ENCODE measurements at regions not wholly inside any gene's neighbourhood (a gene's known extent, or its start where the extent isn't known, plus 50 kb on each side); places are given as distances from the start of the nearest gene placed in this dataset.
A peak's percentile ranks its signal among the peaks of the same experiment; 100 is the strongest.

DNA sequence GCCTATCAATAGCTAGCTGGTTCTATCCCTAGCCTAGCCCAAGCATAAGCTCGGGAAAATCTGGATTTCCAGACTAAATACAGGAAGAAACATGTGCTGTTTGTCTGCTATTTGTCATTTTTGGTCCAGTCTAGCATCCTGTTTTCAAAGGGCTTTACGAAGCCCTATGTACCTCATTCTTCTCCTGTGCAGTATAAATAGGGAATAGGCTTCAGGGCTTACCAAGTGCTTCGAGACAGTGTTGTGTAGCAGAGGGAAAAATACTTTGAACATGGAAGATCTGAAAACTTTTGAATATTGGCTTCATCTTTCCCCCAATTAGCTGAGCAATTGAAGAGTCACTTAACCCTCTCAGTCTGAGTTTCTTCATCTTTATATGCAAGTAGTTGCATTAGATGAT is 679.8 kb downstream of the TDRD15 start:
- TF ChIP-seq POLR2AphosphoS5 (IDR thresholded peaks at IDR 0.05; ENCODE audit: low read depth, low read length) (no peak), FOXP2 (optimal IDR thresholded peaks at IDR 0.05; ENCODE audit: borderline replicate concordance, extremely low read depth, extremely low read length, insufficient read depth) (no peak), SIN3A (IDR thresholded peaks at IDR 0.05; ENCODE audit: borderline replicate concordance, insufficient read depth, low read length) (no peak), TAF1 (IDR thresholded peaks at IDR 0.05; ENCODE audit: borderline replicate concordance, insufficient read depth, low read length) (no peak)
- TF ChIP-seq, protein P1, sequence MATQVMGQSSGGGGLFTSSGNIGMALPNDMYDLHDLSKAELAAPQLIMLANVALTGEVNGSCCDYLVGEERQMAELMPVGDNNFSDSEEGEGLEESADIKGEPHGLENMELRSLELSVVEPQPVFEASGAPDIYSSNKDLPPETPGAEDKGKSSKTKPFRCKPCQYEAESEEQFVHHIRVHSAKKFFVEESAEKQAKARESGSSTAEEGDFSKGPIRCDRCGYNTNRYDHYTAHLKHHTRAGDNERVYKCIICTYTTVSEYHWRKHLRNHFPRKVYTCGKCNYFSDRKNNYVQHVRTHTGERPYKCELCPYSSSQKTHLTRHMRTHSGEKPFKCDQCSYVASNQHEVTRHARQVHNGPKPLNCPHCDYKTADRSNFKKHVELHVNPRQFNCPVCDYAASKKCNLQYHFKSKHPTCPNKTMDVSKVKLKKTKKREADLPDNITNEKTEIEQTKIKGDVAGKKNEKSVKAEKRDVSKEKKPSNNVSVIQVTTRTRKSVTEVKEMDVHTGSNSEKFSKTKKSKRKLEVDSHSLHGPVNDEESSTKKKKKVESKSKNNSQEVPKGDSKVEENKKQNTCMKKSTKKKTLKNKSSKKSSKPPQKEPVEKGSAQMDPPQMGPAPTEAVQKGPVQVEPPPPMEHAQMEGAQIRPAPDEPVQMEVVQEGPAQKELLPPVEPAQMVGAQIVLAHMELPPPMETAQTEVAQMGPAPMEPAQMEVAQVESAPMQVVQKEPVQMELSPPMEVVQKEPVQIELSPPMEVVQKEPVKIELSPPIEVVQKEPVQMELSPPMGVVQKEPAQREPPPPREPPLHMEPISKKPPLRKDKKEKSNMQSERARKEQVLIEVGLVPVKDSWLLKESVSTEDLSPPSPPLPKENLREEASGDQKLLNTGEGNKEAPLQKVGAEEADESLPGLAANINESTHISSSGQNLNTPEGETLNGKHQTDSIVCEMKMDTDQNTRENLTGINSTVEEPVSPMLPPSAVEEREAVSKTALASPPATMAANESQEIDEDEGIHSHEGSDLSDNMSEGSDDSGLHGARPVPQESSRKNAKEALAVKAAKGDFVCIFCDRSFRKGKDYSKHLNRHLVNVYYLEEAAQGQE (IDR thresholded peaks at IDR 0.05; ENCODE audit: insufficient read depth in 1 of 2, low read depth in 2 of 2, low read length in 2 of 2): no peak

DNA sequence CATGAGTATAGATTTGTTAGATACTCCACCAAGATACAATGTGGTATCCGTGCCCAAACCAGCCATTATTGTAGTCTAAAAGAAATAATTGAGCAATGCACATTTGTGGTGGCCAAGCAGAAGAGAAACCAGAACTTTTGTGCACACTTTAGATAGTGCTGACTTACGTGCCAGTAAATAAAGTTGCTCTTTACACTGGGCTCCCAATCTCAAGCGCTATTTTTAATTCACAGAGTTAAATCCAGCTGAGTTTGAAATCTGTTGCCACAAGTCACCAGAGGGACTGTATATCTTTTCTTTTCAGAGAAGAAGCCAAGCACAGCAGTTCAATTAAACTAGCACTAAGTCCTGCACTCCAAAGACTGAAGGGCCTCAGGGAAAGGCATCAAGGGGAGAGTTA is 680.4 kb downstream of the TDRD15 start:
- TF ChIP-seq TAF1 (IDR thresholded peaks at IDR 0.05; ENCODE audit: borderline replicate concordance, insufficient read depth, low read length) (no peak), POLR2AphosphoS5 (IDR thresholded peaks at IDR 0.05; ENCODE audit: low read depth, low read length) (no peak), SIN3A (IDR thresholded peaks at IDR 0.05; ENCODE audit: borderline replicate concordance, insufficient read depth, low read length) (no peak), FOXP2 (optimal IDR thresholded peaks at IDR 0.05; ENCODE audit: borderline replicate concordance, extremely low read depth, extremely low read length, insufficient read depth) (no peak)
- TF ChIP-seq, protein P1 (IDR thresholded peaks at IDR 0.05; ENCODE audit: insufficient read depth in 1 of 2, low read depth in 2 of 2, low read length in 2 of 2): no peak

DNA sequence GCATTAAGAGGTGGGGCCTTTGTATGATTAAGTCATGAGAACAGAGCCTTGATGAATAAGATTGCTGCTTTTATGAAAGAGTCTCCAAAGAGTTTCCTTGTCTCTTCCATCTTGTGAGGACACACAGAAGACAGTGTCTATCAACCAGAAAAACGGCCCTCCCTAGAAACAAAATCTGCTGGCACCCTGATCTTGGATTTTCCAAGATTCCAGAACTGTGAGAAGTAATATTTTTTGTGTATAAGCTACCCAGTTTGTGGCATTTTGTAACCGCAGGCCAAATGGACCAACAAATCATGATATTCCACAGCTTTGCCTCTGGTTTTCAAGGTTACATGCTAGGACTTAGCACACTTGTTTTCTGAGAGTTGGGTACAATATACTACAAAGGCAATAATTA is 687.8 kb downstream of the TDRD15 start:
- TF ChIP-seq TAF1 (IDR thresholded peaks at IDR 0.05; ENCODE audit: borderline replicate concordance, insufficient read depth, low read length) (no peak), FOXP2 (optimal IDR thresholded peaks at IDR 0.05; ENCODE audit: borderline replicate concordance, extremely low read depth, extremely low read length, insufficient read depth) (no peak), POLR2AphosphoS5 (IDR thresholded peaks at IDR 0.05; ENCODE audit: low read depth, low read length) (no peak), SIN3A (IDR thresholded peaks at IDR 0.05; ENCODE audit: borderline replicate concordance, insufficient read depth, low read length) (no peak)
- TF ChIP-seq, protein P1 (IDR thresholded peaks at IDR 0.05; ENCODE audit: insufficient read depth in 1 of 2, low read depth in 2 of 2, low read length in 2 of 2): no peak

DNA sequence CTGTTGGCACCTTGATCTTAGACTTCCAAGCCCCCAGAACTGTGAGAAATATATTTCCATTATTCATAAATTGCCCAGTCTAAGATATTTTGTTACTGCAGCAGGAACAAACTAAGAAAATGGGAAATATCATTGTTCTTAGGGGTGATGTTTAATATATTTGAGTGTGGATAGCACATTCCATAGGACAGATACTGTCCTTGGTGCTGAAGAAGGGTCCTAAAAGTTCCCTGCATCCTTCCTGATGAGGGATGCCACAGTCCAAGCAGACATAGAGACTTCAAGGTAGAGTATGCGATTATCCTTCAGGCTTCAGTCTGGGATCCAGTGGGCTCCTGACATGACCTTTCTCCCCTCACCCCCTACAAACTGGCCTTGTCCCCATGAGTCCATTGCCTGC is 689.0 kb downstream of the TDRD15 start:
- TF ChIP-seq FOXP2 (optimal IDR thresholded peaks at IDR 0.05; ENCODE audit: borderline replicate concordance, extremely low read depth, extremely low read length, insufficient read depth) (no peak), TAF1 (IDR thresholded peaks at IDR 0.05; ENCODE audit: borderline replicate concordance, insufficient read depth, low read length) (no peak), POLR2AphosphoS5 (IDR thresholded peaks at IDR 0.05; ENCODE audit: low read depth, low read length) (no peak)
- TF ChIP-seq, protein P1 (IDR thresholded peaks at IDR 0.05; ENCODE audit: insufficient read depth in 1 of 2, low read depth in 2 of 2, low read length in 2 of 2): peak; percentile 78 to 91

DNA sequence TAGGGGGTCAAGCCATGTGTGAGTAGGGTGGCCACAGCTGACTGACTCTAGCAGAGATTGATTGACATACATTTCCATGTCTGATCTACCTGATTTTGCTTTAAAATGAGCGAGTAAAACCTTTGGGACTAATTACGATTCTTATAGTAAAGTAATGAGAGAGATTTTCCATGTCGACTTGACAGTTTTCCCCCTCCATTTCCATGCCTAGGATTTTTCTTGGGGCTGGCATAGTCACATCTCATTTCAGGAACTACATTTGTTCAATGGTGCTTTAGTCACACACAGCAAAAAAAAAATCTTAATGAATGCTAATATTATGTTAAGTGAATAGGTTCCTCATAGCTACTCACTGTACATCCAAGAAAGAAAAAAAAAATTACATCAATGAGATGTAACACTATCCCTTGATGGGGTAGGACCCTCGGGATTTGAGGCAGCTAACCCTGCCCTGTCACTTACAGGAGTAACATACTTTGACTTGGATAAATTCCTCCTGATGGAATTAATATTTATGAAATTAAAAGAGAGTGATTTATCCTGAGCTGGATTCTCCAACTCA is 690.9 kb downstream of the TDRD15 start:
- TF ChIP-seq, protein P1 (IDR thresholded peaks at IDR 0.05; ENCODE audit: insufficient read depth in 1 of 2, low read depth in 2 of 2, low read length in 2 of 2): no peak
- TF ChIP-seq FOXP2 (optimal IDR thresholded peaks at IDR 0.05; ENCODE audit: borderline replicate concordance, extremely low read depth, extremely low read length, insufficient read depth) (no peak), POLR2AphosphoS5 (IDR thresholded peaks at IDR 0.05; ENCODE audit: low read depth, low read length) (no peak), SIN3A (IDR thresholded peaks at IDR 0.05; ENCODE audit: borderline replicate concordance, insufficient read depth, low read length) (no peak), TAF1 (IDR thresholded peaks at IDR 0.05; ENCODE audit: borderline replicate concordance, insufficient read depth, low read length) (no peak)

Data from PFSK-1 (cell line).